Middle frontal gyrus (tissue), 1 donor: ENCODE measurements at regions not wholly inside any gene's neighbourhood (a gene's known extent, or its start where the extent isn't known, plus 50 kb on each side); places are given as distances from the start of the nearest gene placed in this dataset.
"Not testable (repeated sequence)": the region's sequence is repeated elsewhere in the genome, so short reads cannot be mapped to it uniquely, and the experiment has no call there.

Experiments used
- DNase-seq: peaks from one replicate; pipeline ENCODE4 v3.0.0-alpha.2; 2015; ENCODE audit warnings: low spot score; ENCODE audit errors: extremely low spot score

GRCh38 chr17:20896153-20896649, 146.6 kb downstream of the USP22 start:
- no peak for DNase-seq

- DNase-seq, result not testable (repeated sequence)
These were observed 144.1 kb downstream of the USP22 start for GRCh38 chr17:20898726-20899125.

- DNase-seq, result not testable (repeated sequence)
These were observed 140.3 kb downstream of the USP22 start for GRCh38 chr17:20902496-20902895.

GRCh38 chr17:20903549-20903948, 139.3 kb downstream of the USP22 start:
- not testable (repeated sequence) for DNase-seq

- peak; percentile 86 for DNase-seq
These were observed 134.2 kb downstream of the USP22 start for GRCh38 chr17:20908313-20909267.

- DNase-seq, result no peak
These were observed 128.2 kb downstream of the USP22 start for GRCh38 chr17:20914658-20915057.

- no peak for DNase-seq
These were observed 126.4 kb downstream of the USP22 start for GRCh38 chr17:20916383-20916782.

GRCh38 chr17:20917610-20918306, 125.1 kb downstream of the USP22 start:
- DNase-seq, result not testable (repeated sequence)

- no peak for DNase-seq
These were observed 122.6 kb downstream of the USP22 start for GRCh38 chr17:20920095-20920814.

GRCh38 chr17:20920815-20921199, 122.0 kb downstream of the USP22 start:
- DNase-seq, result no peak

- DNase-seq, result no peak
These were observed 120.6 kb downstream of the USP22 start for GRCh38 chr17:20922128-20922670.

GRCh38 chr17:20924306-20924705, 118.5 kb downstream of the USP22 start:
- no peak for DNase-seq

- DNase-seq, result no peak
These were observed 117.7 kb downstream of the USP22 start for GRCh38 chr17:20925091-20925490.

GRCh38 chr17:20925954-20926353, 116.9 kb downstream of the USP22 start:
- DNase-seq, result no peak

- DNase-seq, result no peak
These were observed 116.3 kb downstream of the USP22 start for GRCh38 chr17:20926532-20926931.

- DNase-seq, result no peak
These were observed 115.4 kb downstream of the USP22 start for GRCh38 chr17:20927308-20927977.

- no peak for DNase-seq
These were observed 113.5 kb downstream of the USP22 start for GRCh38 chr17:20929334-20929733.

GRCh38 chr17:20930081-20930760, 112.6 kb downstream of the USP22 start:
- DNase-seq, result no peak

GRCh38 chr17:20933040-20933439, 109.8 kb downstream of the USP22 start:
- not testable (repeated sequence) for DNase-seq

GRCh38 chr17:20934288-20934687, 108.5 kb downstream of the USP22 start:
- no peak for DNase-seq
